HCT116 (cell line): ENCODE measurements at regions not wholly inside any gene's neighbourhood (a gene's known extent, or its start where the extent isn't known, plus 50 kb on each side); places are given as distances from the start of the nearest gene placed in this dataset.

ENCODE experiments used
- ATAC-seq: fragments of 200-7000 bp; cut with Tn5 transposase; 2 replicates; pipeline ENCODE4 v1.9.1; 2020; ENCODE audit warnings: mild to moderate bottlenecking, moderate library complexity
- BruUV-seq: library from RNA; stranded (reverse); fragments of 400-500 nt; replicated peaks from 2 replicates; lab custom pipeline; 2021; lab: Mats Ljungman, UMichigan
- CTCF ChIA-PET: fragments of 300-600 bp; sonication (Branson Sonifier 250); formaldehyde crosslinking; loops from one replicate; lab custom pipeline; 2021; ENCODE audit warnings: antibody characterized with exemption; lab: Charles Lee
- POLR2A ChIA-PET: fragments of 300-600, 350-600 bp; sonication (Branson Sonifier 250); formaldehyde crosslinking; loops from one replicate; lab custom pipeline; 2021; ENCODE audit warnings: antibody characterized with exemption; lab: Charles Lee
- RAD21 ChIA-PET, 2 experiments: fragments of 300-600 bp; sonication (Branson Sonifier 250); formaldehyde crosslinking; loops; one replicate each; lab custom pipeline; 2023; ENCODE audit warnings: low total read pairs in 2 of 2; ENCODE audit not compliant: uncharacterized antibody in 2 of 2, unreplicated experiment in 2 of 2, low non-redundant PET in 1 of 2; lab: Charles Lee
- DNase-seq: peaks from one replicate; pipeline ENCODE4 v3.0.0-alpha.2; 2010; ENCODE audit warnings: low read depth, low spot score
- H2AFZ ChIP-seq: fragments of 200-600 bp; shearing (Covaris generic), sonication (generic); 2 replicates; pipeline ENCODE4 v1.6.1; 2017; ENCODE audit warnings: low read depth, mixed run types, mixed read lengths, antibody characterized with exemption, low read length; ENCODE audit not compliant: poor library complexity, severe bottlenecking
- H3K27ac ChIP-seq: 2 replicates; pipeline ENCODE4 v1.5.1; 2012; ENCODE audit warnings: low read depth, low read length
- H3K27me3 ChIP-seq: fragments of 200-600 bp; sonication (generic); 2 replicates; pipeline ENCODE4 v1.6.1; 2016; ENCODE audit warnings: mixed run types, low read length, mixed read lengths; ENCODE audit not compliant: insufficient read depth
- H3K36me3 ChIP-seq, 2 experiments: fragments of 200-500 bp in 1 of 2; fragments of 200-600 bp in 1 of 2; sonication (Bioruptor generic) in 1 of 2; sonication (generic) in 1 of 2; 2 replicates each; pipeline versions ENCODE4 v1.5.1 to v1.6.1; 2014 to 2016; ENCODE audit warnings: low read length in 2 of 2, inconsistent platforms in 1 of 2, mixed read lengths in 1 of 2, mixed run types in 1 of 2; ENCODE audit not compliant: insufficient read depth in 2 of 2, control insufficient read depth in 1 of 2
- H3K4me1 ChIP-seq, 2 experiments: fragments of 200-600 bp in 1 of 2; sonication (generic) in 1 of 2; 2 replicates each; pipeline versions ENCODE4 v1.5.1 to v1.6.1; 2012 to 2017; ENCODE audit warnings: low read length in 2 of 2, inconsistent platforms in 1 of 2, mild to moderate bottlenecking in 1 of 2, mixed read lengths in 1 of 2, mixed run types in 1 of 2, moderate library complexity in 1 of 2; ENCODE audit not compliant: insufficient read depth in 2 of 2, control insufficient read depth in 1 of 2
- H3K4me2 ChIP-seq: fragments of 200-600 bp; sonication (generic); 2 replicates; pipeline ENCODE4 v1.6.1; 2017; ENCODE audit warnings: mixed run types, low read length, mixed read lengths
- H3K4me3 ChIP-seq, 2 experiments: fragments of 200-600 bp in 1 of 2; sonication (generic) in 1 of 2; replicated peaks in 1 of 2; 2 replicates each; pipeline ENCODE4 v1.5.1; 2011 to 2016; ENCODE audit warnings: low read length in 2 of 2, control low read depth in 1 of 2, low read depth in 1 of 2, mild to moderate bottlenecking in 1 of 2, mixed read lengths in 1 of 2, mixed run types in 1 of 2
- H3K79me2 ChIP-seq: fragments of 200-600 bp; sonication (generic); 2 replicates; pipeline ENCODE4 v1.6.1; 2017; ENCODE audit warnings: mild to moderate bottlenecking, mixed run types, low read length, moderate library complexity, mixed read lengths; ENCODE audit not compliant: insufficient read depth
- H3K9ac ChIP-seq: fragments of 200-600 bp; sonication (generic); 2 replicates; pipeline ENCODE4 v1.6.1; 2016; ENCODE audit warnings: low read length, mixed read lengths
- H3K9me2 ChIP-seq: fragments of 200-600 bp; sonication (generic), shearing (Covaris generic); 2 replicates; pipeline ENCODE4 v1.6.1; 2017; ENCODE audit warnings: mixed run types, mild to moderate bottlenecking, moderate library complexity; ENCODE audit not compliant: insufficient read depth
- H3K9me3 ChIP-seq, 2 experiments: fragments of 200-500 bp in 1 of 2; fragments of 200-600 bp in 1 of 2; sonication (Bioruptor generic) in 1 of 2; sonication (generic) in 1 of 2; 2 replicates each; pipeline ENCODE4 v1.6.1; 2014 to 2017; ENCODE audit warnings: low read length in 2 of 2, mixed read lengths in 2 of 2, inconsistent platforms in 1 of 2, low read depth in 1 of 2, mild to moderate bottlenecking in 1 of 2, mixed run types in 1 of 2, moderate library complexity in 1 of 2; ENCODE audit not compliant: control insufficient read depth in 1 of 2, insufficient read depth in 1 of 2
- H4K20me1 ChIP-seq: fragments of 200-600 bp; sonication (generic), shearing (Covaris generic); 2 replicates; pipeline ENCODE4 v1.6.1; 2017; ENCODE audit warnings: mixed run types, mild to moderate bottlenecking, moderate library complexity; ENCODE audit not compliant: insufficient read depth
- POLR2A ChIP-seq: IDR thresholded peaks from 2 replicates; pipeline ENCODE4 v1.7.0; 2011; ENCODE audit warnings: borderline replicate concordance; ENCODE audit not compliant: insufficient read depth, insufficient read length; ENCODE audit errors: extremely low read depth
- TCF7L2 ChIP-seq: IDR thresholded peaks from 2 replicates; pipeline ENCODE4 v1.7.0; 2011; ENCODE audit warnings: borderline replicate concordance, inconsistent platforms; ENCODE audit not compliant: insufficient read depth, insufficient read length; ENCODE audit errors: extremely low read depth
- YY1 ChIP-seq: IDR thresholded peaks from 2 replicates; pipeline ENCODE4 v1.6.1; 2011; ENCODE audit warnings: low read length, low read depth, moderate library complexity, mild to moderate bottlenecking; ENCODE audit not compliant: insufficient replicate concordance; ENCODE audit errors: extremely low read depth
- intact Hi-C: fragments of 100-400 bp; cut with micrococcal nuclease; formaldehyde crosslinking; loops from 2 replicates; pipeline ENCODE4 v1.10.0; 2022
- TF ChIP-seq, protein P1 (sequence below): IDR thresholded peaks from 2 replicates; pipeline ENCODE4 v1.6.1; 2011; ENCODE audit warnings: mild to moderate bottlenecking, low read length, moderate library complexity; ENCODE audit not compliant: insufficient replicate concordance; ENCODE audit errors: extremely low read depth
- TF ChIP-seq, protein P2 (sequence below): IDR thresholded peaks from 2 replicates; pipeline ENCODE4 v1.6.1; 2012
- TF ChIP-seq, protein P3 (sequence below), 3 experiments: fragments of 200-600 bp in 1 of 3; sonication (generic) in 1 of 3; IDR thresholded peaks in 2 of 3; conservative IDR thresholded peaks in 1 of 3; 2 replicates each; pipeline ENCODE4 v1.5.1; 2012 to 2017; ENCODE audit warnings: low read depth in 2 of 3, low read length in 2 of 3, antibody characterized with exemption in 1 of 3, borderline replicate concordance in 1 of 3, control low read depth in 1 of 3, mild to moderate bottlenecking in 1 of 3, mixed read lengths in 1 of 3, mixed run types in 1 of 3, moderate library complexity in 1 of 3; ENCODE audit not compliant: insufficient read depth in 1 of 3

DNA sequence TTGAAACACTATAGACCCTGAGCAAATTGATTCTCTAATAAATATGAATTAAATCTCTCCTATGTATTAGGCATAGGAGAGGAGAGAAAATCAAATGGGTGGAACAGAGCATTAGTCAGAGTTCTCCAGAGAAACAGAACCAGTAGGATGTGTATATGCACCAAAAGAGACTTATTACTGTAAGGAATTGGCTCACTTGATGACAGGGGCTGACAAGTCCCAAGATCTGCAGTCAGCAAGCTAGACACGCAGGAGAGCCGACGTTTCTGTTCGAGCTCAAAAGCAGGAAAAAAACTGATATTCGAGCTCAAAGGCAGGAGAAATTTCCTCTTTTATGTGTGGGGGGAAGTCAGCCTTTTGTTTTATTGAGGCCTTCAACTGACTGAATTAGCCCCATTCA is 259.2 kb upstream of the KAZN start:
- Histone ChIP-seq H3K9me3 (no peaks in the 10 kb centered on the region), H3K9ac (no peak overlapping the region), H3K79me2 (no peaks in the 10 kb centered on the region), H3K27me3 (peaks cover 22% of the 10 kb centered on the region; the same call in 1 of the 2 replicates), H3K27ac (no peak overlapping the region)
- DNase-seq = no peak
- POLR2A ChIA-PET = no interaction called here
- intact Hi-C loops = no loop called here
- no peak for TF ChIP-seq YY1
- TF ChIP-seq, all 23 proteins: peak for 0
- H3K9me2 ChIP-seq = no peaks in the 10 kb centered on the region
- no peak for ATAC-seq
- ChIA-PET RAD21 (no interaction called here), CTCF (no interaction called here)
- no peak overlapping the region for H3K4me2 ChIP-seq
- no TSS peak for BruUV-seq
- H3K4me1 ChIP-seq = peaks cover 0 to 5% of the 10 kb centered on the region in 2 experiments; a peak in 2 of 4 replicates
- H3K4me3 ChIP-seq = no peak overlapping the region
- H3K36me3 ChIP-seq = no peaks in the 10 kb centered on the region
- no peaks in the 10 kb centered on the region for H4K20me1 ChIP-seq
- H2AFZ ChIP-seq = no peak overlapping the region

- no peak overlapping the region for H2AFZ ChIP-seq
- no peaks in the 10 kb centered on the region for H3K36me3 ChIP-seq
- H3K27me3 ChIP-seq = peaks cover 23% of the 10 kb centered on the region; the same call in 1 of the 2 replicates
- H4K20me1 ChIP-seq = no peaks in the 10 kb centered on the region
- ChIA-PET CTCF (no interaction called here), POLR2A (no interaction called here), RAD21 (no interaction called here)
- no peak overlapping the region for H3K4me2 ChIP-seq
- H3K9ac ChIP-seq = no peak overlapping the region
- no peaks in the 10 kb centered on the region for H3K79me2 ChIP-seq
- intact Hi-C loops = no loop called here
- H3K9me2 ChIP-seq = no peaks in the 10 kb centered on the region
- no TSS peak for BruUV-seq
- H3K4me1 ChIP-seq = no peaks in the 10 kb centered on the region
- no peak overlapping the region for H3K27ac ChIP-seq
- H3K4me3 ChIP-seq = no peak overlapping the region
- ATAC-seq = no peak
- TF ChIP-seq, protein P1, sequence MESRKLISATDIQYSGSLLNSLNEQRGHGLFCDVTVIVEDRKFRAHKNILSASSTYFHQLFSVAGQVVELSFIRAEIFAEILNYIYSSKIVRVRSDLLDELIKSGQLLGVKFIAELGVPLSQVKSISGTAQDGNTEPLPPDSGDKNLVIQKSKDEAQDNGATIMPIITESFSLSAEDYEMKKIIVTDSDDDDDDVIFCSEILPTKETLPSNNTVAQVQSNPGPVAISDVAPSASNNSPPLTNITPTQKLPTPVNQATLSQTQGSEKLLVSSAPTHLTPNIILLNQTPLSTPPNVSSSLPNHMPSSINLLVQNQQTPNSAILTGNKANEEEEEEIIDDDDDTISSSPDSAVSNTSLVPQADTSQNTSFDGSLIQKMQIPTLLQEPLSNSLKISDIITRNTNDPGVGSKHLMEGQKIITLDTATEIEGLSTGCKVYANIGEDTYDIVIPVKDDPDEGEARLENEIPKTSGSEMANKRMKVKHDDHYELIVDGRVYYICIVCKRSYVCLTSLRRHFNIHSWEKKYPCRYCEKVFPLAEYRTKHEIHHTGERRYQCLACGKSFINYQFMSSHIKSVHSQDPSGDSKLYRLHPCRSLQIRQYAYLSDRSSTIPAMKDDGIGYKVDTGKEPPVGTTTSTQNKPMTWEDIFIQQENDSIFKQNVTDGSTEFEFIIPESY = no peak
- TF ChIP-seq TCF7L2 (no peak), POLR2A (no peak)
- TF ChIP-seq, protein P2, sequence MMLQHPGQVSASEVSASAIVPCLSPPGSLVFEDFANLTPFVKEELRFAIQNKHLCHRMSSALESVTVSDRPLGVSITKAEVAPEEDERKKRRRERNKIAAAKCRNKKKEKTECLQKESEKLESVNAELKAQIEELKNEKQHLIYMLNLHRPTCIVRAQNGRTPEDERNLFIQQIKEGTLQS = no peak
- TF ChIP-seq, protein P3, sequence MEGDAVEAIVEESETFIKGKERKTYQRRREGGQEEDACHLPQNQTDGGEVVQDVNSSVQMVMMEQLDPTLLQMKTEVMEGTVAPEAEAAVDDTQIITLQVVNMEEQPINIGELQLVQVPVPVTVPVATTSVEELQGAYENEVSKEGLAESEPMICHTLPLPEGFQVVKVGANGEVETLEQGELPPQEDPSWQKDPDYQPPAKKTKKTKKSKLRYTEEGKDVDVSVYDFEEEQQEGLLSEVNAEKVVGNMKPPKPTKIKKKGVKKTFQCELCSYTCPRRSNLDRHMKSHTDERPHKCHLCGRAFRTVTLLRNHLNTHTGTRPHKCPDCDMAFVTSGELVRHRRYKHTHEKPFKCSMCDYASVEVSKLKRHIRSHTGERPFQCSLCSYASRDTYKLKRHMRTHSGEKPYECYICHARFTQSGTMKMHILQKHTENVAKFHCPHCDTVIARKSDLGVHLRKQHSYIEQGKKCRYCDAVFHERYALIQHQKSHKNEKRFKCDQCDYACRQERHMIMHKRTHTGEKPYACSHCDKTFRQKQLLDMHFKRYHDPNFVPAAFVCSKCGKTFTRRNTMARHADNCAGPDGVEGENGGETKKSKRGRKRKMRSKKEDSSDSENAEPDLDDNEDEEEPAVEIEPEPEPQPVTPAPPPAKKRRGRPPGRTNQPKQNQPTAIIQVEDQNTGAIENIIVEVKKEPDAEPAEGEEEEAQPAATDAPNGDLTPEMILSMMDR (IDR thresholded peaks at IDR 0.05 in 2 of 3, conservative IDR thresholded peaks at IDR 0.05 in 1 of 3; ENCODE audit: borderline replicate concordance in 1 of 3, insufficient read depth in 1 of 3, low read depth in 2 of 3, low read length in 2 of 3) = no peak
- TF ChIP-seq, all 23 proteins: peak for 0
- no peaks in the 10 kb centered on the region for H3K9me3 ChIP-seq
- DNase-seq = no peak
Measured at GRCh38 chr1:14340002-14340785, 258.3 kb upstream of the KAZN start.
